RWPE2 (cell line): ENCODE measurements at regions not wholly inside any gene's neighbourhood (a gene's known extent, or its start where the extent isn't known, plus 50 kb on each side); places are given as distances from the start of the nearest gene placed in this dataset.
"Not testable (repeated sequence)": the region's sequence is repeated elsewhere in the genome, so short reads cannot be mapped to it uniquely, and the experiment has no call there.

Experiments
- ATAC-seq: fragments of 200-7000 bp; cut with Tn5 transposase; 3 replicates; pipeline ENCODE4 v1.9.1; 2021; ENCODE audit warnings: low read depth
- DNase-seq: peaks from one replicate; pipeline ENCODE4 v3.0.0-alpha.2; 2020; ENCODE audit warnings: low spot score
- H3K27ac ChIP-seq: fragments of 450-650 bp; 2 replicates; pipeline ENCODE4 v1.5.1; 2017; ENCODE audit warnings: mild to moderate bottlenecking; ENCODE audit not compliant: poor library complexity, severe bottlenecking
- H3K27me3 ChIP-seq: fragments of 250-450 bp; sonication (Bioruptor Pico); 2 replicates; pipeline ENCODE4 v1.5.1; 2021; ENCODE audit warnings: mild to moderate bottlenecking, moderate library complexity; ENCODE audit not compliant: insufficient read depth, poor library complexity, severe bottlenecking
- H3K36me3 ChIP-seq: fragments of 250-450 bp; sonication (Bioruptor Pico); 2 replicates; pipeline ENCODE4 v1.5.1; 2020; ENCODE audit warnings: low read depth, mild to moderate bottlenecking, moderate library complexity
- H3K4me1 ChIP-seq: fragments of 250-450 bp; sonication (Bioruptor Pico); 2 replicates; pipeline ENCODE4 v1.5.1; 2021; ENCODE audit warnings: mild to moderate bottlenecking, moderate library complexity; ENCODE audit not compliant: insufficient read depth, poor library complexity, severe bottlenecking
- H3K4me3 ChIP-seq: fragments of 250-450 bp; sonication (Bioruptor Pico); 2 replicates; pipeline ENCODE4 v1.5.1; 2021; ENCODE audit warnings: mild to moderate bottlenecking, moderate library complexity; ENCODE audit not compliant: severe bottlenecking
- H3K9me3 ChIP-seq: fragments of 250-450 bp; sonication (Bioruptor Pico); 2 replicates; pipeline ENCODE4 v1.5.1; 2021; ENCODE audit warnings: mild to moderate bottlenecking, moderate library complexity; ENCODE audit not compliant: severe bottlenecking
- TF ChIP-seq, protein P1 (sequence below): fragments of 450-650 bp; IDR thresholded peaks from one replicate; pipeline ENCODE4 v1.5.1; 2017; ENCODE audit warnings: mild to moderate bottlenecking, moderate library complexity; ENCODE audit not compliant: poor library complexity, severe bottlenecking

- TF ChIP-seq, protein P1, sequence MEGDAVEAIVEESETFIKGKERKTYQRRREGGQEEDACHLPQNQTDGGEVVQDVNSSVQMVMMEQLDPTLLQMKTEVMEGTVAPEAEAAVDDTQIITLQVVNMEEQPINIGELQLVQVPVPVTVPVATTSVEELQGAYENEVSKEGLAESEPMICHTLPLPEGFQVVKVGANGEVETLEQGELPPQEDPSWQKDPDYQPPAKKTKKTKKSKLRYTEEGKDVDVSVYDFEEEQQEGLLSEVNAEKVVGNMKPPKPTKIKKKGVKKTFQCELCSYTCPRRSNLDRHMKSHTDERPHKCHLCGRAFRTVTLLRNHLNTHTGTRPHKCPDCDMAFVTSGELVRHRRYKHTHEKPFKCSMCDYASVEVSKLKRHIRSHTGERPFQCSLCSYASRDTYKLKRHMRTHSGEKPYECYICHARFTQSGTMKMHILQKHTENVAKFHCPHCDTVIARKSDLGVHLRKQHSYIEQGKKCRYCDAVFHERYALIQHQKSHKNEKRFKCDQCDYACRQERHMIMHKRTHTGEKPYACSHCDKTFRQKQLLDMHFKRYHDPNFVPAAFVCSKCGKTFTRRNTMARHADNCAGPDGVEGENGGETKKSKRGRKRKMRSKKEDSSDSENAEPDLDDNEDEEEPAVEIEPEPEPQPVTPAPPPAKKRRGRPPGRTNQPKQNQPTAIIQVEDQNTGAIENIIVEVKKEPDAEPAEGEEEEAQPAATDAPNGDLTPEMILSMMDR = no peak
- ATAC-seq = no peak
Observed at GRCh38 chr2:167783261-167784083, 463.9 kb downstream of the STK39 start.

GRCh38 chr2:167781629-167782028, 465.8 kb downstream of the STK39 start:
- not testable (repeated sequence) for H3K9me3 ChIP-seq, DNase-seq, H3K36me3 ChIP-seq, ATAC-seq, H3K27ac ChIP-seq, H3K27me3 ChIP-seq, H3K4me1 ChIP-seq, H3K4me3 ChIP-seq

More at GRCh38 chr2:167783261-167784083, 463.9 kb downstream of the STK39 start:
- no peaks in the 10 kb centered on the region for H3K27me3 ChIP-seq
- H3K4me3 ChIP-seq = no peak overlapping the region
- H3K9me3 ChIP-seq = no peaks in the 10 kb centered on the region
- no peak overlapping the region for H3K27ac ChIP-seq
- H3K36me3 ChIP-seq = no peaks in the 10 kb centered on the region
- H3K4me1 ChIP-seq = no peaks in the 10 kb centered on the region
- no peak for DNase-seq

DNA sequence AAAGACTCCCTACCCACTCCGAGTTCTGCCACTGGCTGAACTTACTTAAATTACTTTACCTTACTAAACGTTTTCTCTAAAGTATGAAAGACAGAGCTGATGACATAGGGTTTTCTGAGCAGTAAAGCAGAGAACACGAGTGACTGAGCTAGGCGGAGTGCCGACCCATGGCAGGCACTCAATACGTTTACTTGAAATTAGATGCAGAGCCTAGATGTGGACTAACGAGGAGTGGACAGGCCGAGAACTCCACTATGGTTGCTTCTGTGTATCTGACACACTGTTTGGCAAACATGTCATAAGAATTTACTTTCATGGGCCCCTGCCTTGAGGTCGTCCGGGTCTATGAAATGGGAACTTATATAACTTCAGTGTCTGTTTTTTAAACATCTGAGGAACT, 471.0 kb downstream of the STK39 start:
- no peak for DNase-seq
- no peak for ATAC-seq
- H3K4me3 ChIP-seq = no peak overlapping the region
- TF ChIP-seq, protein P1 = no peak
- no peaks in the 10 kb centered on the region for H3K27me3 ChIP-seq
- H3K9me3 ChIP-seq = no peaks in the 10 kb centered on the region
- no peaks in the 10 kb centered on the region for H3K36me3 ChIP-seq
- no peaks in the 10 kb centered on the region for H3K4me1 ChIP-seq
- no peak overlapping the region for H3K27ac ChIP-seq

DNA sequence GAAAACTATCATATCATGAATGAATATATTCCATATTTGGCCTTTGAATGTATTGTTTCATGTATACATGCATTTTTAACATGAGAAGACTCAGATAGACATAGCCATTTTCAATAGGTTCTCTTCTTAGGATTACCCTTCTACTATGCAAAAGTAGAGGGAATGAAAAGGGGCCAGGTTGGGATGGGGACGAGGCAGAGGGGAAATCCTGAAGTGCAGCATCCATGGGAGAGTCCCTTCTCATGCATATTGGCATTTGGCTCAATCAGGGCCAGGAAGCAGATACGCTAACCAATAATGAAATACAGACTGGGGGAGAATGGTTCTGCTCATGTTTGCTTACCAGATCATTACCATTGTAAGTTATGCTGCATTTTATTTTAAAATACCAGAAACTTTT, 475.8 kb downstream of the STK39 start:
- ATAC-seq (no peak), DNase-seq (no peak)
- no peak overlapping the region for H3K27ac ChIP-seq
- H3K4me3 ChIP-seq = no peak overlapping the region
- no peaks in the 10 kb centered on the region for H3K9me3 ChIP-seq
- TF ChIP-seq, protein P1 = no peak
- no peaks in the 10 kb centered on the region for H3K36me3 ChIP-seq
- H3K27me3 ChIP-seq = no peaks in the 10 kb centered on the region
- H3K4me1 ChIP-seq = no peaks in the 10 kb centered on the region

GRCh38 chr2:167769020-167769419, 478.4 kb downstream of the STK39 start:
- ATAC-seq (no peak), DNase-seq (no peak)
- Histone ChIP-seq H3K27ac (no peak overlapping the region), H3K4me3 (no peak overlapping the region), H3K4me1 (no peaks in the 10 kb centered on the region), H3K27me3 (no peaks in the 10 kb centered on the region), H3K9me3 (no peaks in the 10 kb centered on the region), H3K36me3 (no peaks in the 10 kb centered on the region)
- TF ChIP-seq, protein P1 = no peak
